HG03196 (cell line): ENCODE measurements at regions not wholly inside any gene's neighbourhood (a gene's known extent, or its start where the extent isn't known, plus 50 kb on each side); places are given as distances from the start of the nearest gene placed in this dataset.

ENCODE experiments used
- ATAC-seq: cut with Tn5 transposase; IDR thresholded peaks from one replicate; pipeline ENCODE4 v1.9.1; 2021; ENCODE audit not compliant: unreplicated experiment

- ATAC-seq = no peak
These were observed 406.0 kb downstream of the PLA2G4A start for GRCh38 chr1:187234706-187235105.

- no peak for ATAC-seq
These were observed 407.4 kb downstream of the PLA2G4A start for GRCh38 chr1:187236199-187236598.

- ATAC-seq = no peak
These were observed 407.9 kb downstream of the PLA2G4A start for GRCh38 chr1:187236676-187237075.

GRCh38 chr1:187237542-187237941 is 408.8 kb downstream of the PLA2G4A start:
- ATAC-seq = no peak

- no peak for ATAC-seq
These were observed 413.2 kb downstream of the PLA2G4A start for GRCh38 chr1:187241971-187242370.

- no peak for ATAC-seq
These were observed 415.9 kb downstream of the PLA2G4A start for GRCh38 chr1:187244623-187245022.

- ATAC-seq = no peak
These were observed 416.5 kb downstream of the PLA2G4A start for GRCh38 chr1:187245201-187245600.

GRCh38 chr1:187249196-187249595 is 420.4 kb downstream of the PLA2G4A start:
- no peak for ATAC-seq

GRCh38 chr1:187252923-187253322 is 424.2 kb downstream of the PLA2G4A start:
- no peak for ATAC-seq

- no peak for ATAC-seq
These were observed 428.7 kb downstream of the PLA2G4A start for GRCh38 chr1:187257476-187257875.

- ATAC-seq = no peak
These were observed 432.9 kb downstream of the PLA2G4A start for GRCh38 chr1:187261637-187262036.

GRCh38 chr1:187262731-187263130 is 434.0 kb downstream of the PLA2G4A start:
- no peak for ATAC-seq

GRCh38 chr1:187264995-187265602 is 436.4 kb downstream of the PLA2G4A start:
- no peak for ATAC-seq

GRCh38 chr1:187266051-187266450 is 437.3 kb downstream of the PLA2G4A start:
- ATAC-seq = no peak

GRCh38 chr1:187267827-187268226 is 439.1 kb downstream of the PLA2G4A start:
- ATAC-seq = no peak

- no peak for ATAC-seq
These were observed 441.5 kb downstream of the PLA2G4A start for GRCh38 chr1:187270256-187270655.

- no peak for ATAC-seq
These were observed 446.6 kb downstream of the PLA2G4A start for GRCh38 chr1:187275346-187275745.

- no peak for ATAC-seq
These were observed 447.3 kb downstream of the PLA2G4A start for GRCh38 chr1:187275985-187276575.

- no peak for ATAC-seq
These were observed 447.9 kb downstream of the PLA2G4A start for GRCh38 chr1:187276677-187277076.

- no peak for ATAC-seq
These were observed 451.3 kb downstream of the PLA2G4A start for GRCh38 chr1:187280031-187280430.

GRCh38 chr1:187281085-187281484 is 452.3 kb downstream of the PLA2G4A start:
- ATAC-seq = no peak

- ATAC-seq = no peak
These were observed 455.2 kb downstream of the PLA2G4A start for GRCh38 chr1:187283984-187284383.
